ENCODE measurements at regions not wholly inside any gene's neighbourhood (a gene's known extent, or its start where the extent isn't known, plus 50 kb on each side); places are given as distances from the start of the nearest gene placed in this dataset.

DNA sequence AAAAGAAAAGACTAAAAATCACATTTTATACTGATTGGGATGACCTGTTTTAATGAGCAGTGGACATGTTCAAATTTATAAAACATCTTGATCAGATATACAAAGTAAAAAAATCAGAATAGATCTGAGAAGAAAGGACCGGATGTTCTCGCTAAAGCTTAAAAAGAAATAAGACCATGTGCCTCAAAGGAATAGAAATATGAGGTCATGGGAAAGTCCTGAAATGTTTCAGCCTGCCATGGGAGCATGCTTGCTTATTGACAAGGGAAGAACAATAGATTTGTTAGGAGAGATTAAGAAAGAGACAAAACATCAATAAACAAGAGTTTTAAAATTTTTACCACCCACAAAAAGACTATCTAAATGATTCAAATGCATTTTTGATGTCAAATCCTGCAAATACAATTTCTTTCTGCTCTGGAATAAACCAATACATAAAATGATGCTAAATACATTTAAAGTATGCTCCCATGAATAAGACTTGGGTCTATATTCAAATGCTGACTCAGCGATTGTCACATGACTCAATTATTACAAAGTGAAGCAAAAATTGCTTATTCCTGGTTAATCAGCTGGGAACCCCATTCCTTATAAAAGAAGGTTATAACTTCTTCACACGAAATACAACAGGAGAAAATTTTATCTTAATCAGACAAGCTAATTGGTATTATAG is 633.9 kb upstream of the PKDCC start:
- DNase-seq = no peak

DNA sequence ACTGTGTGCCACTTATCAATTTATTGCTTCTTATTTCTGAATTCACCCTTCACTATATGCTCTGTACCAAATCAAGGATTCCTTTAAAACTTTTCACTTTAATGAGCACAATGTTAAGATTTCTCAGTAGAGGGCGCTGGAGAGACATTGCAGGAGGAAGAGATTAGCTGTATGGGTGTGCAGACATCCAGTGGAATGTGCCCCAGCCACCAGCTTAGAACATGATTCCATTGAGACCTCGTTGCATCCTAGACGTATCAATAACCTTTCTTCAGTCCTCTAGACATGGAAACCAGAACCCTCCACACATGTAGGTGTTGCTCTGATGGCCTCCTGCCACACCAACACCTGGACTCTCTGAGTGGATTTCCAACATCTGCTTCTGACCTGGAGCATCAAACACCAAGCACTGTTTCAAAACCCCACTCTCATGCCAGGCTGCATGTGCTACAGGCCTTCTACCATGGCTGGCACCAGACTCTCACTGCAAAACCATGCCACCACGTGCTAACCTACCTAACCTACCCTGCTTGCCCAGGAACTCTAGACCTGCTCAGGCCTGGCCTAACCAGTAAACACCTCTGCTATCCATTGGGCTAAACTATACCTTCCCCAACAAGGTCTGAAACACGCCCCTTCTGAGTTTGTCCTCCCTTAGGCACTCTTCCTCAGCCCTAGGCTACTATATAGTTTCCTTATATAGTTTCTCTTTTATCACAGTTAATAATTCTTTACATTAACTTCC is 633.2 kb upstream of the PKDCC start:
- DNase-seq = no peak

DNA sequence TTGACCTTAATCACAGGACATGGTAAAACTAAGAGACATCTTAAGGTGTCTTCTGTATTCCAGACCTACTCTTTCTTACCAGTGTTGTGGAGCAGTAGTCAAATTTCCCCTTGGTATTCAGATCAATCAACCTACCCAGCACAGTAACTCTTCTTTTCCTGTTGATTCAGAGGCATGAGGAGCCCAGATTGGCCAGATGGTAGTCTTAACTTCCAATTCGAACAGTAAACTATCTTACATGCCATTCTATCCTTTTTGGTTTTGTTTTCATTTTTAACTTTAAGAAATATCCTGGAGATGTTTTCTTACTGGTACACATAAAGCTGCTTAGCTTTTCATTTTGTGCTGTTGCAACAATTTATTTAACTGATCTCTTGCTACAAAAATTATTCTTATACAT is 630.3 kb upstream of the PKDCC start:
- DNase-seq = no peak

DNA sequence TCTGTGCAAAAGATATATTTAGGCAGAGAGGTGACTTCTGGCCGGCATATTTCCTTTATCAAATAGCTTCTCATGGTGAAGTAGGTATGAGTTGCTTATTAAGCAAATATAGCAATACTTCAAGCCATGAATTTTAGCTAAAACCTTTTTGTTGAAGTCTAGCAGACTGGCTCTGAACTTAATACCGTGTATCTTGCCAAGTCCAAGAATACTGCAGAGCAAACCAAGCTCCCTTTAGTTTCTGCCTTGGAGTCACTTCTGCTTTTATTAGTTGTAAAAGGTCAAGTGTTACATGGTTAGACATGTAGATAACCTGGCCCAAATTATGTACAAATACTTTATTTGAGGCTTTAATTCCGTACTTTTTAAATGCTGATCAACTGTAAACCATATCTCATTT is 627.6 kb upstream of the PKDCC start:
- no peak for DNase-seq

DNA sequence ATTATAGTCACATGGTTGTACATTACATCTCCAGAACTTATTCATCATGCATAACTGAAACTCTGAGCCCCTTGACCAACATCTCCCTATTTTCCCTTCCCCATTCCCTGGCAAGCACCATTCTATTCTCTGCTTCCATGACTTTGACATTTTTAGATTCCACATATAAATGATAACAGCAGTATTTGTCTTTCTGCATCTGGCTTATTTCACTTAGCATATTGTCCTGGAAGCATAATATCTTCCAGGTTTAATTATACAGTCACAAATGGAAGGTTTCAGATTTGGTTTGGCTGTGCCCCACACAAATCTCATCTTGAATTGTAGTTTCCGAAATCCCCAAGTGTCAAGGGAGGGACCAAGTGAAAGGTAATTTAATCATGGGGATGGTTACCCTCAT is 626.9 kb upstream of the PKDCC start:
- DNase-seq = no peak

DNA sequence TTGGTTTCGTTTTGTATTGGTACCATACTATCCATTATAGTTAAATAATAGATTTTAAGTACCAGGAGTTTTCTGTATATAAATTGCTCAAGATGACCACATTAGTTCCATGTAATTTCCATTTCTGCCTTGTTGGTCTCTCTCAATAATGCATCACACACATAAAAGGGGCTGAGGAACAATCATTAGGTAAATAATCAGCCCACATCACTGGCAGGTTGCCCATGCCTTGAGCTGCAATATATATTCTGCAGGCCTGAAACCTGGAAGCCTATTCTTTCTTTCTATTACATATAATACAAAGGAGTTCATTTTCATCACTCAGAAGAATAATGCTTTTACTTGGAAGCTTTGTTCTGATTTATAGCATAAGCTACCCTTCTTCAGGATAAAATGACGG is 616.1 kb upstream of the PKDCC start:
- no peak for DNase-seq

DNA sequence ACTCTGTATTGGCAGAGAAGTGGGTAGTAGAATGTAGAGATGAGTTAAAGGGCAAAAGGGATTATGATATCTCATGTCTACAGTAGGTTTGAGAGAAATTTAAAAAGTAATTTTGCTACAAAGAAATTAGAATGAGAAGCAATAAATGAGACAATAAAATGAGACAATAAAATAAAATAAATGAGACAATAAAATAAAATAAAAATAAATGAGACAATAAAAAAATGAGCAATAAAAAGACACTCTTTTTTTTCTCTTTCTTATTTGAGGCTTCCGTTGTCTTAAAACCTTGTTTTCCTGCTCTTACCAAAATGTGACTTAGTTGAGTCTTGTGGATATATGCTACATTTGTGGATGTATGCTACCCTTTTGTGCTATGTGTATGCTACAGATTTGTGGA is 615.4 kb upstream of the PKDCC start:
- DNase-seq = no peak

DNA sequence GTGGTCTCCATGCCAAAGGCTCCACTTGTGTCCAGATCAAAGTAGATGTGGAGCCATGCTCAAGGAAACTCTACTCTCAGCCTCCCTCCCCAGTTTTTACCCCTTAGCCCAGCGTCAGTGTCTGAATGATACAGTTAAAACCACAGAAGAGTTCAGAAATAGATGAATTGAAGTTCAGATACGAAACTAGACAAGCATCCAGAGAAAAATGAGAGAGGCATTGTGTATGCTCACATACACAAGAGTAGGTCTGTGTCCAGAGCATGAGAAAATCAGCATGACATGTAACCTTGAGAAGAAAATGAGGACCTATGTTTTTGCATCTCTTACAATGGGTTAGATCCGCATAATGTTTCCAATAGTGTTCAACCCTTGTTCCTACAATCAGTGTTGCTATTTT is 612.8 kb upstream of the PKDCC start:
- DNase-seq = no peak

DNA sequence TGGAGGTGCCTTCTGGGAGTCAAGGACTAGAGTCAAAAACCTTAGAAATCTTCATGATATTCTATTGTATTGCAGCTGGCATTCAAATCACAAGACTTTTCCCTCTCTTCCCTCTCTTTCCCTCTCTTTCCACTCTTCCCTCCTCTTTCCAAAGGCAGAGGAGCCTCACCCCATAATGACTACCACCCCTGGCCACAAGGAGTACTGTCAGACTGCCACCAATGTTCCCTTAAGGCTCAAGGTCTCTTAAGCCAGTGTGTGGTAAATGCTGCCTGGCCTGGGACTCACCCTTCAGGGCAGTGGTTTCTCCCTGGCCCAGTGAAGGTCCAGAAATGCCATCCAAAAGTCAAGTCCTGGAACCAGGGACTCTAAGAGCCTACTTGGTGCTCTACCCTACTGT is 605.9 kb upstream of the PKDCC start:
- DNase-seq = no peak

DNA sequence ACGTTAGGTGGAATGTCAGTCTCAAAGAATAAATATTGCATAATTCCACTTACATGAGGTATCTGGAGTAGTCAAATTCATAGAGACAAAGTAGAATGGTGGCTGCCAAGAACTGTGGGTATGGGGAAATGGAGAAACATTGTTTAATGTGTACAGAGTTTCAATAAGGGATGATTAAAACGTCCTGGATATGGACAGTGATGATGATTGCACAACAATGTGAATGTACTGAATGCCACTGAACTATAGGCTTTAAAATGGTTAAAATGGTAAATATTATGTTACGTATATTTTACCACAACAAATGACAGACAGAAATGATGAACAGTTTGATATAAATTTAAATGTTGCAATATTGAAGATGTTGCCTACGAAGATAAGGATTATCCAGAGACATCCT is 602.0 kb upstream of the PKDCC start:
- DNase-seq = no peak

DNA sequence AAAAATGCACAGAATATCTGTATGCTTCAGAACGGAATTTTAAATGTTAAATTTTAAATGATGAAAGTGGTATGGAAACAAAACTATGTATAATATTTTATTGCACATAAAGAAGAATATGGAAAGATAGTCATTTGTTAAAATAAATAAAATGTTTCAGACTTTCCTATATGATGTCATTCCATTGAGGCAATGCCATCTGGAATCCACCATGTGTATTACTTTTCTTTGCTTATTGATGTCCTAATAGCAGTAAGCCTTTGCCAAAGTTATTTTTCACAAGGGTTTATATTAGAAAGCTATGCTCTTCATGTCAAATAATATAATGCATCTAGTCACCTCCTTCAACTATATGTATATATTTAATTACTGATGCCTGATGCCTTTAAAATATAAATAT is 601.6 kb upstream of the PKDCC start:
- no peak for DNase-seq

DNA sequence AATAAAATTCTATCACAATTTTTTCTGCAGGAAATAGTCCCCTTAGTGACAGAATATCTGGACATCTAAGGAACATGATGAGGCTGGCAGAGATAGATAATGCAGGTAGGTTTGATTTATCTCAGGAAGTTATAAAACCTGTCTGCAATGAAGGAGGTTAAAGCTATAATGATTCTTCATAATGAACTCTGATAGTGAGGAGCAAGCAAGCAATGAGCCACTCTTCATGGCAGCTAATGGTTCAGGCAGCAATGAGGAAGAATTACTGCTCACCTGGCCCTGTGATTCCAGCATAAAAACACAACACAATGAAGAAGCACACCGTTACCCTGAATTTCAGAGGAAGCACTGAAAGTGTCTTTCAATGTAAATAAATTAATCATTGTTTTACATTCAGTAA is 599.6 kb upstream of the PKDCC start:
- no peak for DNase-seq

DNA sequence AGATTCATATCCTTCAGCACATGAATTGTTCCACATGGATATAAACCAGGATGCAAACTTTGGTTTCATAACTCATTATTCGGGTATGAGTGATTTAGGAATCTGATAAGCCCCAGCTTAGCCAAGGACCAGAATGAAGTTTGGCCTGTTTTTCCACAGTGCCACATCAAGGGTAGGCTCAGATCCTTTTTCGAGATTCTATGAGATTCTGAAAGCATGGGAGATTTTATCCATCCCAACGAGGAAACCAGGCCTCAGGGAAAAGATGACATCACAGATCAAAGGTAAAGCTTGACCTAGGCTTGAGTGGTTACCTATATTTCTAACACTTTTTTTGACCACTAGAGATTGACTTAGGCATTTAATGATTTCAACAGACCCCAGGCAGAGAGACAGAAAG is 590.8 kb upstream of the PKDCC start:
- DNase-seq = no peak

DNA sequence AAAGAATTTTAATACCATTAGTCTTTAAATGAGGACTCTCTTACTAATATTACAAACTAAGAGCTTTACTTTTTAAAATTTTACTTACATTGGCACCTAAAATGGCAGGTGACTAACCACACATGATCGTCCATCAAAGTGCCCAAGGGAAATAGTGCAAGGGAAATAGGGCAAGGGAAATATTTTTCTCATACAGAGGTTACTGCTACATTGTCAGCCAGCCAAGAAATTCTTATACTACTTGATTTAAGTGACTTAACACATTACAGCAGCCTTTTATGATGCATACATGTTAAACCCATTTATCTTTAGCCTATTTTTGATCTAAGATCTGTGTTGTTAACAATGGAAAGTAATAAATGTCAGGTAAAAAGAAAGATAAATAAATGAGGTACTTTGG is 587.2 kb upstream of the PKDCC start:
- DNase-seq = no peak

DNA sequence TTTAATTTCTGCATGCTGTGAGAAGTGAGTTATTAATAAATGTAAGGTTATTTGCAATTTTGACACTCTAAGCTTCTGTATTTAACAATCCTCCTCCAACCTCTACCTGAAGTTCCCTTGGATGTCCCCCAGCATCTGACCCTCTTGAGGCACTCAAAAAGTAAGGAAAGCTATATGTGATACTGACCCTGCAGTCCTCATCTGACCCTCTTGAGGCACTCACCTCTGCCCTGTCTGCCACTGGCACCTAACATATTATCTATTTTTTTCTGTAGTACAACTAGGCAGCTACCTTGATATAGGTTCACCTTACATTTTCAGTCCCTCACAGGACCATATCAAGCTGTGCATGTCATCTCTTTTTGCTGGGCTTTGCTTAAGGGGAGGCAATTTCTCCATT is 583.4 kb upstream of the PKDCC start:
- no peak for DNase-seq

DNA sequence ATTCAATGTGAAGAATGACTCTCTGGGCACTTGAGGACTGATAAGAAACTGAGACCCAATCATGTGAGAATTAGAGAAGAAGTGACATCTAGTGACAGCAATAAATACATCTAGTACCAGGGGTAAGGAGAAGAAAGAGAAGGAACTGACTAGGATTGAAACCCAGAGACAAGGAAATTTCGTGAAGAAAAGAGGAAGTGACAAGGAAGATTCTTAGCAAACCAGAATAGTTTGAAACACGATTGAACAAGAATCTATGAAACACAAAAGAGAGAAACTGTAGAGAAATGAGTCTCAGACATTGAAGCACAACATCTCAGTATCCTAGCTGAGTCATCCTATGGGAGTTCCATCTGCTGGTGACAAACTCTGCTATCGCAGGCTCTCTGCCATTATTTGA is 571.9 kb upstream of the PKDCC start:
- no peak for DNase-seq

DNA sequence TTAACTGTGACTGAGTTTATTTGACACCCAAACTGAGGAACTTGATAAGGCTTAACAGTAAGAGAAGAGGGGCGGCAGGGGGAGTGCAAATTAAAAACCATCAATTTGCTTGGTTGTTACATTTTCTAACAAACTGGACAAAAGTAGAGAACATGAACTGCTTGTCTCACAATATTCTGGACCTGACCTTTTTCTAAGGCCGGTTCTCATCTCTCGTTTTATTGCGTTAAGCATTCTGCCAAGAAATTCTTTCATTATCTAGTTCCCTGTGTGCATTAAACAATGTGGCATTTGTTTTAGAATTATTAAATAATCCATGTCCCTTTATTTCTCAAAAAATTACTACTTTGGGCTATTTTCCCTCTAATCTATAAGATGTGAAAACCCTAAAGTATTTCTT is 565.2 kb upstream of the PKDCC start:
- DNase-seq = no peak

DNA sequence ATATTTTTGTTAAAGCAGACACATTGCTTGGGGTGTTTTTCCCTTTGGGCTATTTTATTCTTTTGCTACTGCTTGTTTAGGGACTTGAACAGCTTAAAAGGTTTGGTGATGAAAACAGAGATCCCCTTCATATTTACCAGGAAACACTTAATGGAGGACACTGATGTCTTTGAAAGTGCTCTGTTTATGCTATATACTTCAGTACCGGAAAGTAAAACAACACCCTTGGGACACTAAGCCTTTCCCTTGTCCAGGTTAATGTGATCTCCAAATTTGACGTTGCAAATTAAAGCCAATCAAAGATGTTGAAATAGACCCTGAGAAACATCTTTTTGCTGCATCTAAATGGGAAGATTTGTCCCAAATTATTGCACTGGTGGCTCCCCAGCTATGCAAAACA is 564.6 kb upstream of the PKDCC start:
- no peak for DNase-seq

DNA sequence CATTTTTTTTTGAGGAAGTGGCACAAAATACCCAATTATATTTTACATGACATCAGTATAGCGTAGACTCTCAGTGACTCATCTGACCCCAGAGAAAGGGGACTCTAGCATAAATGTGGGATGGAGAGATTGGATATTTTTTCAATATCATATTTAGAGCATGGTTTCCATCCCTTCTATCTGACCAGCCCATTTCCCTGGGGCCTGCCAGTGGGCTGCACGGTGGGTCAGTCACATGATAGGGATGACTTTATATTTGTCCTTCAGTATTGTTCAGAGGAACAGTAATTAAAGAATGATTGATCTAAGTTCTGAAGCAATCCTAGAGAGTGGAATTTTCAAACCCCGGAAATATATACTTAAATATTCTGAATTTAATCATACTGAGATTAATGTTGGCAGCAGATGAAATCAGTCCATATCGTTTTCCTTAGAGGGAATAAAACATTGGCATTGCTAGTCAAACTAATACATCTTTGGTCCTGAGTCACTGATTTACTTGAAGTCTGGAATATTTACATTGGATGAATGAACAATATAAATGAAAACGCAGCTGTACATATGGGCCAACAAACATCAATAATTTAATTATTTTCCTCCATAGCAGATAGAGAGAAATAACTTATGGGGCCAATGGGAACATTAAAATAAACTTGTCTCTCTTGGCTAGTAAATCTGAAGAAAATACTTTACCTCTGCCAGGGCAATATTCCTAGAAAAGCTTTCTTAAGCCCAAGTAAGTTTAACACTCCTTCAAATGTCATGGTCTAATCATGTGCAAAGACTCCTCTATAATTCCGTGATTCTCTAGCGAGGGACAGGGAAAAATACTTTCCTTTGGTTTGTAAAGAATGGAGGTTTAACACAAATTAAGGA is 563.6 kb upstream of the PKDCC start:
- DNase-seq = no peak

DNA sequence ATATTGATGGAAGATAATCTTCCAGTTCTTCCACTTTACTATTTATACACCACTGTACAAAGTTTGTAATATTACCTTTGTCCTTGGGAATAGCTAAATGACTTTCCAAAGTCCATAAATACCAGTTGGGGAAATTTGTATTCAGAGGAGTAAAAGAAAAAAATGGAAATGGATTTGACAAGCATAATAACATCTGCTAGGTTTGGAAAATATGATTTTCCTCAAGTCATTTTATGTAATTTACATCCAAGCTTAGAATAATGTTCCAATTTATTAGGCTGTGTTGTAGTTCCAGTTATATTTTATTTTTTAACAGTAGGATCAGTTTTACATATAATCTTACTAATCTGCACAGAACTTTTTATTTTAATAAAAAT is 563.0 kb upstream of the PKDCC start:
- DNase-seq = no peak

DNA sequence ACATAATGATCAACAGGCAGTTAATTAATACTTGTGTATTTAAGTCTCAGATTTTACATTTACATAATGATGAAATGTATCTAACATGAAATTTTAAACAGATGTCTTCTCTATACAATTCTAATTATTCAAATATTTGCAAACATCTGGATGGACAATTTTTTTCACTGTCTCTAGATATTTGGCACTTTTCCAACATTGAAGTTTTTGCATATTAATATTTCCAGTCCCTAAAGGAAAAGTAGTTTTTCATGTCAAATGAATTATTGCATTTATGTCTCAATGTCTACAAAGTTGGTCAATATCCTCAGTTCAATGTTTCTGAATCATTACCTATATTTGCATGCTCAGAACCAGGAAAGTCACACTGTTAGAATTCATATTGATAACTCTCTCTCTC is 560.9 kb upstream of the PKDCC start:
- no peak for DNase-seq

DNA sequence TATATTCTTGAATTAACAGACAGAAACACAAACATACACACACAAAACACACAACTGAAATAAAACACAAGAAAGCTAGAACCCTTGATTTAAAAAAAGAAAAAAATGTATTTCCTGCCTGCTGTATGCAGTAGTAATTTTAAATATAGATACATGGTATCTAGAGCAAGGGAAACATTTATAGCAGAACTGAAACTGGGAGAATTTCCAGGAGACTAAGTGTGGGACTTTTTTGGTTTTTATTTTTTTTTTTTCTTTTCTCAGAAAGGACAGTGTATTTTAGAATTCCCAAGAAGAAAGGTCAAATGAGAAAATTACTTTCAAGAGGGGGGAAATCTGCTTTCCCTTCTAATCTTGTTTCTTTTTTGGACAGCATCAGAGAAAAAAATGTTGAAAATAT is 558.9 kb upstream of the PKDCC start:
- DNase-seq = no peak

DNA sequence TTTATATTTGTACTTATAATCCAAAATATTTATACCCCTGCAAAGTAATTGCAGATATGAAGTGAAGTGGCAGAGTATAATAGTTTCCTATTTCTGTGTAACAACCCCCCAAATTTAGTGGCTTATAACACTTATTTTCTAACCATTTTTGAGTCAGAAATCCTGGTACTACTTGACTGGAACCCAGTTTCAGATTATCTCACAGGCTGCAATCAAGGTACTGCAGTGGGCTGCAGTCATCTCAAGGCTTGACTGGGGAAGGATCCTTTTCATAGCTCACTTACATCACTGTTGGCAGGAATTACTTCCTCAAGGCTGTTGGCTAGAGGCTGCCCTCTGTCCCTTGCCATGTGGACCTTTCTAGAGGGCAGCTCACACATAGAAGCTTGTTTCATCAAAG is 558.2 kb upstream of the PKDCC start:
- no peak for DNase-seq

DNA sequence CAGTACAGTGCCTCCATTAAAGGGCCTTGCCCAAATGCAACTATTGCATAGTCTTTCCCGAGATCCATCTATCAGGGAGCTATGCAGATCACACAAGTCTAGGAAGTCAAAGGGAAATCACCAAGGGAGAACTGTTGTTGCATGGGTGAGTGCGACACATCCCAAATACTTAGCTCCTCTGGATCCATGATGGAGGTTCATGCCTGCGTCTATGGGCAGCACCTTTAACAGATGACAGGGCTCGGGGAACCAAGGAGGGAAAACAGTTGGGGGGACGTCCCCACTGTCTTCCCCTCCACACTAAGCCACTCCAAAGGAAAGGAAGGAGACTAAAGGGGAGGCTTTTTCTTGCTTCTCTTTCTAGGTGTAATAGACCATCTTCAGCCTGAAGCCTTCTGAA is 552.8 kb upstream of the PKDCC start:
- DNase-seq = no peak
